ENCODE measurements at regions not wholly inside any gene's neighbourhood (a gene's known extent, or its start where the extent isn't known, plus 50 kb on each side); places are given as distances from the start of the nearest gene placed in this dataset.

DNA sequence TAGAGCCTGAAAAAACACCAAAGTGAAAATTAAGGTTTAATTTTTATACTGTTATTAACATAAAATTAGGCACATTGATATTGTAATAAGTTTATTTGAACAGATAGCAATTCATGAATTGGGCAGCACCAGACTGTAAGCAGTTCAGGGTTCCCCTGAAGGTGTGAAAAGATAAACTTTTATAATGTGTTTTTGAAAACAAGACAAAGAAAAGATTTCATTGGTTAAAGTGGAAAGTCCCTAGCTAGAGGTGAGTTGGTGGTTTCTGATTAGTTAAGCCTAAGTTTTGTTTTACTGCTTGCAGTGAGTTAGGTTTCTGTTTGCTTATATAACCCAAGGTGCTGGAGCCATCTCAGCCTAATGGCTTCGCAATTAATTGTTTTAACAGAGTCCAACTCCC, 96.5 kb upstream of the RPS23 start:
- Histone ChIP-seq H3K36me3 (replicated peaks; ENCODE audit: control insufficient read depth, insufficient read depth, low read length) (no peaks in the 10 kb centered on the region), H3K4me3 (ENCODE audit: insufficient read depth, low read depth, low read length) (no peak overlapping the region), H3K27me3 (ENCODE audit: control insufficient read depth, insufficient read depth, low read length) (no peaks in the 10 kb centered on the region)
- no peak for DNase-seq

- H3K27me3 ChIP-seq (ENCODE audit: control insufficient read depth, insufficient read depth, low read length), result no peaks in the 10 kb centered on the region
- no peak for DNase-seq
- H3K36me3 ChIP-seq (replicated peaks; ENCODE audit: control insufficient read depth, insufficient read depth, low read length), result no peaks in the 10 kb centered on the region
- H3K4me3 ChIP-seq (ENCODE audit: insufficient read depth, low read depth, low read length), result no peak overlapping the region
Measured at GRCh38 chr5:82367930-82368329, 89.8 kb upstream of the RPS23 start.

DNA sequence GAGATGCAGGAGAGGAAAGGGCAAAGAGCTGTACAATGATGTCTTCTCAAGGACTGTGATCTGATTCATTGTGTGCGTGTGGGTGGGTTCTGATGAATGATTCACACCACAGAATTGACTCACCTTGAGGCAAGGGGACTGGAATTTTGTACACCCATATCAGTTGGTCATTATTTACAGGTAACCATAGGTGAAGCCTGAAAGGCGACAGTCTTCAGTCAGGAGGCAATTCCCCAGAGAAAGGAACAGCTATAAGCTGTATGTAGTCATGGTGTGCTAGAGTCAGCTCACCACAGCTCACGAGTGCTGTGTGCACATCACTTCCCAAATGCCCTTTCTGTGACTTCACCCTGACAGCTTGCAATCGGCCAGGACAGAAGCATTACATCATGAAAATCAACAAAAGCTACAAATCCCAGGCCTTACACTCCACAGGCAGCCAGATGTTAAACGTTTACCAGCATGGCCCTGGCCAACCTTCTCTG, 87.6 kb upstream of the RPS23 start:
- H3K27me3 ChIP-seq (ENCODE audit: control insufficient read depth, insufficient read depth, low read length), result no peaks in the 10 kb centered on the region
- no peak overlapping the region for H3K4me3 ChIP-seq (ENCODE audit: insufficient read depth, low read depth, low read length)
- H3K36me3 ChIP-seq (replicated peaks; ENCODE audit: control insufficient read depth, insufficient read depth, low read length), result no peaks in the 10 kb centered on the region
- no peak for DNase-seq

- no peak overlapping the region for H3K4me3 ChIP-seq (ENCODE audit: insufficient read depth, low read depth, low read length)
- no peaks in the 10 kb centered on the region for H3K36me3 ChIP-seq (replicated peaks; ENCODE audit: control insufficient read depth, insufficient read depth, low read length)
- no peak for DNase-seq
- no peaks in the 10 kb centered on the region for H3K27me3 ChIP-seq (ENCODE audit: control insufficient read depth, insufficient read depth, low read length)
Measured at GRCh38 chr5:82365026-82365425, 86.9 kb upstream of the RPS23 start.

- Histone ChIP-seq H3K27me3 (ENCODE audit: control insufficient read depth, insufficient read depth, low read length) (no peaks in the 10 kb centered on the region), H3K4me3 (ENCODE audit: insufficient read depth, low read depth, low read length) (no peak overlapping the region), H3K36me3 (replicated peaks; ENCODE audit: control insufficient read depth, insufficient read depth, low read length) (no peaks in the 10 kb centered on the region)
- peak; percentile 31 for DNase-seq
Measured at GRCh38 chr5:82364497-82364896, 86.3 kb upstream of the RPS23 start.

DNA sequence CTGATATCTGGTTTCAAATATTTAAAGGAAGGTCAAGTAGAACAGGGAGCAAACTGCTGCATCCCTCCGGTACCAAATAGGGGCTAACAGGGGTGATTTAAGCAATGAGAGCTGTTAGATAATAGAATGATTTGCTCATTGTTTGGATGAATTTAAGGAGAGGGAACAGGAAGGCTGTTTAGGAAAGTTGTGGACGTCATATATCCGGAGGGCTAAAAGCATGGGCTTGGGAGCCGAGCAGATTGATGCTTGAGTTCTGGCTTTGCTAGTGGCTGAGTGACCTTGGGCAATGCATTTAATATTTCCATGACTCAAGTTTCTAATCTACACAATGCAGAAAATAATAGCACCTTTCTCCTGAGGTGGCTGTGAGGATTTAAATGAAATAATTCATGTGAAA, 85.4 kb upstream of the RPS23 start:
- no peaks in the 10 kb centered on the region for H3K27me3 ChIP-seq (ENCODE audit: control insufficient read depth, insufficient read depth, low read length)
- no peaks in the 10 kb centered on the region for H3K36me3 ChIP-seq (replicated peaks; ENCODE audit: control insufficient read depth, insufficient read depth, low read length)
- H3K4me3 ChIP-seq (ENCODE audit: insufficient read depth, low read depth, low read length), result no peak overlapping the region
- no peak for DNase-seq

DNA sequence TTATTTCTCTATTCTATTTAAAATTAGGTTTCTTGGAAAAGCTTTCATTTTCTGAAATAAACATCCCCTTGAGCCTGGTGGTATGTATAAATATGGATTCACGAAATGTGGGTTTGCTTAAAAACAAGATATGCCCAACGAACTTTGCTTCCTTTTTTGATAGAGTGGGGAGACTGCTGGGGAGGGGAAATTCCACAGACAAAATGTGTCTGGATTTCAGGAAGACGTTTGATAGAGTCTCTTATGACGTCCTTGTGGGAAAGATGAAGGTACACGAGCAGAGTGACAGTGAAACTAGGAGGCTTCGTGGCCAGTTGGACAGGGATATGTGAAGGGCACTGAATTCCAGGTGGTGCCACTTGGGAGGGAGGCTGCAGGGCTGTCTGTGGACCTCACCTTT, 84.5 kb upstream of the RPS23 start:
- no peaks in the 10 kb centered on the region for H3K27me3 ChIP-seq (ENCODE audit: control insufficient read depth, insufficient read depth, low read length)
- no peaks in the 10 kb centered on the region for H3K36me3 ChIP-seq (replicated peaks; ENCODE audit: control insufficient read depth, insufficient read depth, low read length)
- H3K4me3 ChIP-seq (ENCODE audit: insufficient read depth, low read depth, low read length), result no peak overlapping the region
- DNase-seq, result no peak

GRCh38 chr5:82360022-82360421, 81.9 kb upstream of the RPS23 start:
- no peak for DNase-seq
- no peaks in the 10 kb centered on the region for H3K27me3 ChIP-seq (ENCODE audit: control insufficient read depth, insufficient read depth, low read length)
- H3K36me3 ChIP-seq (replicated peaks; ENCODE audit: control insufficient read depth, insufficient read depth, low read length), result no peaks in the 10 kb centered on the region
- H3K4me3 ChIP-seq (ENCODE audit: insufficient read depth, low read depth, low read length), result no peak overlapping the region

GRCh38 chr5:82359272-82359671, 81.1 kb upstream of the RPS23 start:
- Histone ChIP-seq H3K27me3 (ENCODE audit: control insufficient read depth, insufficient read depth, low read length) (no peaks in the 10 kb centered on the region), H3K36me3 (replicated peaks; ENCODE audit: control insufficient read depth, insufficient read depth, low read length) (no peaks in the 10 kb centered on the region), H3K4me3 (ENCODE audit: insufficient read depth, low read depth, low read length) (no peak overlapping the region)
- DNase-seq, result no peak

GRCh38 chr5:82358457-82358856, 80.3 kb upstream of the RPS23 start:
- Histone ChIP-seq H3K27me3 (ENCODE audit: control insufficient read depth, insufficient read depth, low read length) (no peaks in the 10 kb centered on the region), H3K4me3 (ENCODE audit: insufficient read depth, low read depth, low read length) (no peak overlapping the region), H3K36me3 (replicated peaks; ENCODE audit: control insufficient read depth, insufficient read depth, low read length) (no peaks in the 10 kb centered on the region)
- DNase-seq, result no peak

DNA sequence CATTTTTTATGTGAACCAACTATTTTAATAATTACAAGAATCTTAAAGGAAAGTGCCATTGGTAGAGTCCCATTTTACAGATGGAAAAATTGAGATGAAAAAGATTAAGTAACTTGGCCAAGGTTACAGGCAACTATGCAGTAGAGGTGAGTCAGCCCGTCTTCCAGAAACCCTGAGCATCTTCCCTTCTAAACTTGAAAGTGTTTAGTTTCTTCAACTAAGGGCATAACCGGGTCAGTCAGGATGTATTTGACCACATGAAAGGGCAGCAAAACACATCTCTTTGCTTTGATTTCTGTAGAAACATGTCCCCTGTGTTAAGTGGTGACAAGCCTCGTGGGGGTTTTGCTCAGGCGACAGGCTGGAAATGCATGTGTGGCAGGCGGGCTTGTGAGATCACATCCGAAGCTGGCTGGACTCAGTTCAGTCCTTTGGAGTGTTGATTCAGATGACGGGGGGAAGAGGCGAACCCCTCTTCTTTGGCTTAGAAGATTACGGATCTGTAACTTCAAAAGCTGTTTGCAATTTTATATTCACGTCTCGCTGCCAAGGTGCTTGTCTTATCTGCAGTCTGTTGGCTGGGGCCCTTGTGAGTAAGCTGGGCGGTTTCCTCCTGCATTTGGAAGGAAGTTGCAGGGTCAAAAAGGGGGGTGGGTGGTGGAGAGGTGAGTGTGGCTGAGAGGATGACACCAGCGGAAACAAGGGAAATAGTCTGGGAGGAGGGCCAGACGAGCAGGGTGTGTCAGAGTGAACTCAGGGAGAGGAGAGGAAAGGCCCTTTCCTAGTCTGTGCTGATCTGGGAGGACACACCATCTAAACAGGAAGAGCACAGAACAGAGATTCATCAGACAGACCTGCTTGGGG, 78.9 kb upstream of the RPS23 start:
- DNase-seq, result no peak

GRCh38 chr5:82356021-82356420, 77.9 kb upstream of the RPS23 start:
- no peak for DNase-seq
- Histone ChIP-seq H3K4me3 (ENCODE audit: insufficient read depth, low read depth, low read length) (no peak overlapping the region), H3K36me3 (replicated peaks; ENCODE audit: control insufficient read depth, insufficient read depth, low read length) (no peaks in the 10 kb centered on the region), H3K27me3 (ENCODE audit: control insufficient read depth, insufficient read depth, low read length) (no peaks in the 10 kb centered on the region)

More for the DNA sequence above, 78.9 kb upstream of the RPS23 start:
- Histone ChIP-seq H3K4me3 (ENCODE audit: insufficient read depth, low read depth, low read length) (no peak overlapping the region), H3K36me3 (replicated peaks; ENCODE audit: control insufficient read depth, insufficient read depth, low read length) (no peaks in the 10 kb centered on the region), H3K27me3 (ENCODE audit: control insufficient read depth, insufficient read depth, low read length) (no peaks in the 10 kb centered on the region)

- Histone ChIP-seq H3K27me3 (ENCODE audit: control insufficient read depth, insufficient read depth, low read length) (no peaks in the 10 kb centered on the region), H3K4me3 (ENCODE audit: insufficient read depth, low read depth, low read length) (no peak overlapping the region), H3K36me3 (replicated peaks; ENCODE audit: control insufficient read depth, insufficient read depth, low read length) (no peaks in the 10 kb centered on the region)
- DNase-seq, result no peak
Measured at GRCh38 chr5:82355496-82355895, 77.3 kb upstream of the RPS23 start.

- Histone ChIP-seq H3K27me3 (ENCODE audit: control insufficient read depth, insufficient read depth, low read length) (no peaks in the 10 kb centered on the region), H3K36me3 (replicated peaks; ENCODE audit: control insufficient read depth, insufficient read depth, low read length) (no peaks in the 10 kb centered on the region), H3K4me3 (ENCODE audit: insufficient read depth, low read depth, low read length) (no peak overlapping the region)
- DNase-seq, result no peak
Measured at GRCh38 chr5:82355053-82355452, 76.9 kb upstream of the RPS23 start.

GRCh38 chr5:82354543-82354942, 76.4 kb upstream of the RPS23 start:
- DNase-seq, result no peak
- no peaks in the 10 kb centered on the region for H3K36me3 ChIP-seq (replicated peaks; ENCODE audit: control insufficient read depth, insufficient read depth, low read length)
- no peak overlapping the region for H3K4me3 ChIP-seq (ENCODE audit: insufficient read depth, low read depth, low read length)
- H3K27me3 ChIP-seq (ENCODE audit: control insufficient read depth, insufficient read depth, low read length), result no peaks in the 10 kb centered on the region
